Sigmoid colon (tissue), 6 donors: ENCODE measurements at regions not wholly inside any gene's neighbourhood (a gene's known extent, or its start where the extent isn't known, plus 50 kb on each side); places are given as distances from the start of the nearest gene placed in this dataset.

ENCODE experiments used
- DNase-seq: peaks from one replicate; pipeline ENCODE4 v3.0.0-alpha.2; 2019
- H3K27ac ChIP-seq, 4 donors: fragments of 200-600 bp; sonication (generic); one replicate each; pipeline ENCODE4 v1.5.1; 2016 to 2019; ENCODE audit warnings: mild to moderate bottlenecking in 1 of 4
- H3K27me3 ChIP-seq, 3 donors: fragments of 200-600 bp; sonication (generic); one replicate each; pipeline ENCODE4 v1.5.1; 2019; ENCODE audit warnings: mild to moderate bottlenecking in 1 of 3
- H3K36me3 ChIP-seq, 4 donors: fragments of 200-600 bp; sonication (generic); one replicate each; pipeline ENCODE4 v1.5.1; 2016 to 2019
- H3K4me1 ChIP-seq, 4 donors: fragments of 200-600 bp; sonication (generic); one replicate each; pipeline ENCODE4 v1.5.1; 2017 to 2019
- H3K4me3 ChIP-seq, 4 donors: fragments of 200-600 bp; sonication (generic); one replicate each; pipeline ENCODE4 v1.5.1; 2017 to 2019; ENCODE audit warnings: mild to moderate bottlenecking in 2 of 4, moderate library complexity in 1 of 4
- H3K9me3 ChIP-seq, 4 donors: fragments of 200-600 bp in 3 of 4; sonication (generic) in 3 of 4; one replicate each; pipeline versions ENCODE4 v1.5.1 to v1.6.1; 2013 to 2019
- EP300 ChIP-seq, 4 donors: sonication (generic); formaldehyde crosslinking; IDR thresholded peaks; one replicate each; pipeline ENCODE4 v1.6.1; 2017; ENCODE audit warnings: antibody characterized with exemption in 4 of 4
- POLR2A ChIP-seq, 2 donors: fragments of 450-650 bp; IDR thresholded peaks; one replicate each; pipeline ENCODE4 v1.6.1; 2016; ENCODE audit warnings: antibody characterized with exemption in 2 of 2, mild to moderate bottlenecking in 2 of 2, moderate library complexity in 2 of 2
- POLR2AphosphoS5 ChIP-seq, 4 donors: sonication (generic); formaldehyde crosslinking; IDR thresholded peaks; one replicate each; pipeline ENCODE4 v1.6.1; 2017; ENCODE audit warnings: antibody characterized with exemption in 4 of 4
- whole genome bisulfite sequencing, 2 donors: extraction: QIAGEN DNeasy Blood & Tissue Kit; methylation state at CpG; one replicate each; pipeline ENCODE4 v1.1.7; 2013; 5-methylcytosine and 5-hydroxymethylcytosine counted together
- intact Hi-C: fragments of 100-400 bp; cut with DNase I; formaldehyde crosslinking; loops from one replicate; pipeline ENCODE4 v1.15.1; 2023
- small RNA-seq, 3 donors: library from RNA; depleted of rRNA; stranded (forward); fragments of <200 nt; gene quantifications; one replicate each; pipeline ENCODE3, GENCODE V24; 2016
- TF ChIP-seq, protein P1 (sequence below), 4 experiments: fragments of 450-650 bp in 3 of 4; fragments of 200-600 bp in 1 of 4; IDR thresholded peaks; one replicate each; pipeline ENCODE4 v1.5.1; 2016 to 2019; ENCODE audit warnings: antibody characterized with exemption in 4 of 4, mild to moderate bottlenecking in 3 of 4, moderate library complexity in 2 of 4
- donor health status: healthy with polysubstance abuse.
- donor health status: healthy.

- intact Hi-C loops = no loop called here
- DNase-seq = no peak
- H3K27me3 ChIP-seq = no peaks in the 10 kb centered on the region
- TF ChIP-seq, protein P1, sequence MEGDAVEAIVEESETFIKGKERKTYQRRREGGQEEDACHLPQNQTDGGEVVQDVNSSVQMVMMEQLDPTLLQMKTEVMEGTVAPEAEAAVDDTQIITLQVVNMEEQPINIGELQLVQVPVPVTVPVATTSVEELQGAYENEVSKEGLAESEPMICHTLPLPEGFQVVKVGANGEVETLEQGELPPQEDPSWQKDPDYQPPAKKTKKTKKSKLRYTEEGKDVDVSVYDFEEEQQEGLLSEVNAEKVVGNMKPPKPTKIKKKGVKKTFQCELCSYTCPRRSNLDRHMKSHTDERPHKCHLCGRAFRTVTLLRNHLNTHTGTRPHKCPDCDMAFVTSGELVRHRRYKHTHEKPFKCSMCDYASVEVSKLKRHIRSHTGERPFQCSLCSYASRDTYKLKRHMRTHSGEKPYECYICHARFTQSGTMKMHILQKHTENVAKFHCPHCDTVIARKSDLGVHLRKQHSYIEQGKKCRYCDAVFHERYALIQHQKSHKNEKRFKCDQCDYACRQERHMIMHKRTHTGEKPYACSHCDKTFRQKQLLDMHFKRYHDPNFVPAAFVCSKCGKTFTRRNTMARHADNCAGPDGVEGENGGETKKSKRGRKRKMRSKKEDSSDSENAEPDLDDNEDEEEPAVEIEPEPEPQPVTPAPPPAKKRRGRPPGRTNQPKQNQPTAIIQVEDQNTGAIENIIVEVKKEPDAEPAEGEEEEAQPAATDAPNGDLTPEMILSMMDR (IDR thresholded peaks at IDR 0.05) = no peak
- TF ChIP-seq POLR2A (IDR thresholded peaks at IDR 0.05) (no peak), POLR2AphosphoS5 (IDR thresholded peaks at IDR 0.05) (no peak), EP300 (IDR thresholded peaks at IDR 0.05) (no peak)
- H3K9me3 ChIP-seq = peaks cover 0 to 5% (median 0%) of the 10 kb centered on the region in 4 donors
- no peaks in the 10 kb centered on the region for H3K4me1 ChIP-seq
- no peak overlapping the region for H3K27ac ChIP-seq
- WGBS, 2 donors = 57 to 62% methylated on average over 1 of the region's 1 CpG
- H3K4me3 ChIP-seq = no peak overlapping the region
- no peaks in the 10 kb centered on the region for H3K36me3 ChIP-seq
These were observed 64.2 kb upstream of the SLC35B3 start for GRCh38 chr6:8499540-8499939.

DNA sequence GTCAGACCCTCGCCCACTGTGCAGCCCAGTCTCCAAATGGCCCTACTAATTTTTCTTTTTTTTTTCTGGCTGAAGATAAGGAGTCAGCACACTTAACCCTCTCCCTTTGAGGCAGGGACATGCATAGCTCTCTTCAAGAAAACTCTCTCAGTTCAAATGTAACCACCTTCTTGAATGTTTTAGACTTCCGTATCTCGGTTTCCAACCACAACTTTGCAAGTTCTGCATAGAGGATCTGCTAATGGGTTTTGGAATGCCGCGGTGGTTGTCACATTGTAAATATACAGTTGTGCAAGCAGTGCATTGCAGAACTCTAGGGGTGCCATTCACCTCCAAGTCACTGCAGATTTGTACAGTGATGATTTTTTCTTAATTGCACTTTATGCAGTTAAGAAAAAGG, 59.4 kb upstream of the SLC35B3 start:
- no peak for DNase-seq
- intact Hi-C loops = no loop called here

DNA sequence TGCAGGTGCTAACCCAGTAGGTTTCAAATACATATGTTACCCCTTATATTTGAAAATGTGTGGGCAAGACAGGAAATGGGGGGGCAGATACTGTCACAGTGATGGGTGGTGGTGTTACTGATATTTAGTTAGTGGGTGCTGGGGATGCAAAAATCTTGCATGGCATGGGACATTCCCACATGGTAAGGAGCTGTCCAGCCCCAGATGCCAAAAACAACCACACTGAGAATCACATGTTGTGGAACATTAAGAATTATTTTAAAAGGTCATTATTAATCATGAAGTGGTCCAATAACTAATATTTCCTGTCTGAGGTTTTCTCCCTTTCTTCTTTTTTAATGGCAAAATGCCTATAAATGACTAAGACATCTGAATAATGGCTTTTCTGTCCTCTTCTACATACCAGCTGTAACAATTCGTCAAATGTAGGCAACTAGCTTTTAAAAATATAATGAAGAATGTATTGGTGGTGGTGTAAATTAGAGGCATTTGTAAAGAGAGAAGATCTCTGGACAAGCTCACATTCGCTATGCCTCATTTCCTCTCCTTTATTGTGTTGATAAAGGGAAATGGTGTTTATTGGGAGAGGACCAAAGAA, 57.3 kb upstream of the SLC35B3 start:
- TF ChIP-seq POLR2AphosphoS5 (IDR thresholded peaks at IDR 0.05) (no peak), POLR2A (IDR thresholded peaks at IDR 0.05) (no peak), EP300 (IDR thresholded peaks at IDR 0.05) (no peak)
- TF ChIP-seq, protein P1 (IDR thresholded peaks at IDR 0.05) = no peak
- no peaks in the 10 kb centered on the region for H3K36me3 ChIP-seq
- no peak for DNase-seq
- intact Hi-C loops = no loop called here
- H3K27me3 ChIP-seq = no peaks in the 10 kb centered on the region
- H3K27ac ChIP-seq = no peak overlapping the region
- H3K4me1 ChIP-seq = no peaks in the 10 kb centered on the region
- H3K9me3 ChIP-seq = peaks cover 0 to 3% (median 0%) of the 10 kb centered on the region in 4 donors
- H3K4me3 ChIP-seq = no peak overlapping the region
- 72 to 81% methylated on average over 2 of the region's 2 CpGs for WGBS, 2 donors

More for the DNA sequence above, 59.4 kb upstream of the SLC35B3 start:
- no peaks in the 10 kb centered on the region for H3K36me3 ChIP-seq
- no peak for TF ChIP-seq POLR2A (IDR thresholded peaks at IDR 0.05)
- TF ChIP-seq POLR2AphosphoS5 (IDR thresholded peaks at IDR 0.05) = no peak
- TF ChIP-seq EP300 (IDR thresholded peaks at IDR 0.05) = no peak
- TF ChIP-seq, protein P1 (IDR thresholded peaks at IDR 0.05) = no peak
- no peaks in the 10 kb centered on the region for H3K4me1 ChIP-seq
- H3K9me3 ChIP-seq = peaks cover 0 to 5% (median 0%) of the 10 kb centered on the region in 4 donors
- 91 to 94% methylated on average over 5 of the region's 5 CpGs for WGBS, 2 donors
- no peaks in the 10 kb centered on the region for H3K27me3 ChIP-seq
- H3K27ac ChIP-seq = no peak overlapping the region
- H3K4me3 ChIP-seq = no peak overlapping the region

Small RNA genes in the stretch of these regions (small RNA-seq; reads per million reads assigned to genes)
- gene RF02101 (0 reads per million in 3 donors), gene RNU6ATAC21P (0 reads per million in 3 donors)
